GM21528 (cell line): ENCODE measurements at regions not wholly inside any gene's neighbourhood (a gene's known extent, or its start where the extent isn't known, plus 50 kb on each side); places are given as distances from the start of the nearest gene placed in this dataset.
"Not testable (repeated sequence)": the region's sequence is repeated elsewhere in the genome, so short reads cannot be mapped to it uniquely, and the experiment has no call there.

Source experiments
- ATAC-seq: cut with Tn5 transposase; IDR thresholded peaks from one replicate; pipeline ENCODE4 v1.9.1; 2021; ENCODE audit warnings: mild to moderate bottlenecking, moderate library complexity; ENCODE audit not compliant: unreplicated experiment, low FRiP score

- ATAC-seq: no peak
These were observed 105.4 kb upstream of the TLK1 start for GRCh38 chr2:171266102-171266501.

- ATAC-seq: not testable (repeated sequence)
These were observed 100.8 kb upstream of the TLK1 start for GRCh38 chr2:171261529-171261928.

GRCh38 chr2:171260471-171261424 lies 100.1 kb upstream of the TLK1 start:
- no peak for ATAC-seq

- ATAC-seq: no peak
These were observed 94.0 kb upstream of the TLK1 start for GRCh38 chr2:171254666-171255065.

- no peak for ATAC-seq
These were observed 93.4 kb upstream of the TLK1 start for GRCh38 chr2:171253900-171254650.

- no peak for ATAC-seq
These were observed 92.6 kb upstream of the TLK1 start for GRCh38 chr2:171253279-171253678.

- no peak for ATAC-seq
These were observed 89.0 kb upstream of the TLK1 start for GRCh38 chr2:171249689-171250088.

GRCh38 chr2:171247741-171248662 lies 87.3 kb upstream of the TLK1 start:
- ATAC-seq: no peak

- ATAC-seq: no peak
These were observed 84.5 kb upstream of the TLK1 start for GRCh38 chr2:171244970-171245782.

GRCh38 chr2:171244466-171244969 lies 83.8 kb upstream of the TLK1 start:
- ATAC-seq: no peak

- ATAC-seq: no peak
These were observed 81.1 kb upstream of the TLK1 start for GRCh38 chr2:171241771-171242170.

- ATAC-seq: no peak
These were observed 78.3 kb upstream of the TLK1 start for GRCh38 chr2:171238946-171239345.

- no peak for ATAC-seq
These were observed 77.2 kb upstream of the TLK1 start for GRCh38 chr2:171237751-171238505.

- no peak for ATAC-seq
These were observed 74.7 kb upstream of the TLK1 start for GRCh38 chr2:171235262-171235881.

GRCh38 chr2:171230176-171230575 lies 69.5 kb upstream of the TLK1 start:
- ATAC-seq: no peak

- no peak for ATAC-seq
These were observed 68.1 kb upstream of the TLK1 start for GRCh38 chr2:171228826-171229225.

- no peak for ATAC-seq
These were observed 66.5 kb upstream of the TLK1 start for GRCh38 chr2:171227066-171227782.

GRCh38 chr2:171226461-171226860 lies 65.8 kb upstream of the TLK1 start:
- no peak for ATAC-seq
